Liver (tissue), 3 donors: ENCODE measurements at regions not wholly inside any gene's neighbourhood (a gene's known extent, or its start where the extent isn't known, plus 50 kb on each side); places are given as distances from the start of the nearest gene placed in this dataset.

Experiments
- EGR1 ChIP-seq, 2 donors: IDR thresholded peaks; 2 replicates each; pipeline ENCODE4 v1.6.1; 2016 to 2018; ENCODE audit warnings: antibody characterized with exemption in 2 of 2, low read depth in 2 of 2
- FOXA1 ChIP-seq: IDR thresholded peaks from 2 replicates; pipeline ENCODE4 v1.6.1; 2016; ENCODE audit warnings: antibody characterized with exemption
- GABPA ChIP-seq, 2 donors: IDR thresholded peaks in 1 of 2; conservative IDR thresholded peaks in 1 of 2; 2 replicates each; pipeline ENCODE4 v1.6.1; 2016; ENCODE audit warnings: antibody characterized with exemption in 2 of 2, mild to moderate bottlenecking in 1 of 2, moderate library complexity in 1 of 2
- HNF4A ChIP-seq, 2 donors: conservative IDR thresholded peaks; 2 replicates each; pipeline ENCODE4 v1.6.1; 2016; ENCODE audit warnings: antibody characterized with exemption in 2 of 2, mild to moderate bottlenecking in 2 of 2
- JUND ChIP-seq, 2 donors: IDR thresholded peaks; 2 replicates each; pipeline ENCODE4 v1.6.1; 2016; ENCODE audit warnings: antibody characterized with exemption in 2 of 2
- RAD21 ChIP-seq, 2 donors: IDR thresholded peaks; 2 replicates each; pipeline ENCODE4 v1.6.1; 2016; ENCODE audit warnings: antibody characterized with exemption in 2 of 2, mild to moderate bottlenecking in 2 of 2
- RXRA ChIP-seq, 2 donors: IDR thresholded peaks; 2 replicates each; pipeline ENCODE4 v1.6.1; 2017 to 2018; ENCODE audit warnings: antibody characterized with exemption in 2 of 2, mild to moderate bottlenecking in 1 of 2
- SP1 ChIP-seq: IDR thresholded peaks from 2 replicates; pipeline ENCODE4 v1.6.1; 2018; ENCODE audit warnings: antibody characterized with exemption, mild to moderate bottlenecking
- TAF1 ChIP-seq: conservative IDR thresholded peaks from 2 replicates; pipeline ENCODE4 v1.6.1; 2016; ENCODE audit warnings: antibody characterized with exemption, mild to moderate bottlenecking
- YY1 ChIP-seq: IDR thresholded peaks from 2 replicates; pipeline ENCODE4 v1.6.1; 2016; ENCODE audit warnings: antibody characterized with exemption, mild to moderate bottlenecking
- TF ChIP-seq, protein P1 (sequence below): fragments of 150-350 bp; IDR thresholded peaks from 2 replicates; pipeline ENCODE4 v1.5.1; 2017; ENCODE audit warnings: improper control_type of control experiment, low read depth, low read length; ENCODE audit not compliant: missing input control
- TF ChIP-seq, protein P2 (sequence below): IDR thresholded peaks from 2 replicates; pipeline ENCODE4 v1.6.1; 2016; ENCODE audit warnings: antibody characterized with exemption, mild to moderate bottlenecking
- TF ChIP-seq, protein P3 (sequence below): IDR thresholded peaks from 2 replicates; pipeline ENCODE4 v1.6.1; 2016; ENCODE audit warnings: antibody characterized with exemption
- donor health status: healthy.
- donor health status: healthy.

DNA sequence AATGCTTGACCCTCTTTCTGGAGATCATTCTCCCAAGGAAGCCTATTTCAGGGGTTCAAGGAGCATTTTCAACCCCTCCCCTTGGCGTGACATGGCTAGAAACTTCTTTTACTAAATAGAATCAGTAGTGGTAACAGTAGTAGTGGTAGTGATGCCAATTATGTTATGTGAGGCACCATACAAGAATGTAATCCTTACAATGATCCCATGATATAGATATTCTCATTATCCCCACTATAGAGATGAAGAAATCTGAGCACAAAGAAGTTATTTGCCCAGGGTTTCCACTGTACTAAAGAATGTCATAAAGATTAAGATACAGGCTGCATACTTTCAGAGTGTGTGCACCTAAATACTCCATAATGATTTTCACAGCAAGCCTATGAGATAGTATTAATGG, 155.4 kb upstream of the CLINT1 start:
- TF ChIP-seq EGR1 (IDR thresholded peaks at IDR 0.05; ENCODE audit: low read depth in 2 of 2): no peak
- TF ChIP-seq, protein P1, sequence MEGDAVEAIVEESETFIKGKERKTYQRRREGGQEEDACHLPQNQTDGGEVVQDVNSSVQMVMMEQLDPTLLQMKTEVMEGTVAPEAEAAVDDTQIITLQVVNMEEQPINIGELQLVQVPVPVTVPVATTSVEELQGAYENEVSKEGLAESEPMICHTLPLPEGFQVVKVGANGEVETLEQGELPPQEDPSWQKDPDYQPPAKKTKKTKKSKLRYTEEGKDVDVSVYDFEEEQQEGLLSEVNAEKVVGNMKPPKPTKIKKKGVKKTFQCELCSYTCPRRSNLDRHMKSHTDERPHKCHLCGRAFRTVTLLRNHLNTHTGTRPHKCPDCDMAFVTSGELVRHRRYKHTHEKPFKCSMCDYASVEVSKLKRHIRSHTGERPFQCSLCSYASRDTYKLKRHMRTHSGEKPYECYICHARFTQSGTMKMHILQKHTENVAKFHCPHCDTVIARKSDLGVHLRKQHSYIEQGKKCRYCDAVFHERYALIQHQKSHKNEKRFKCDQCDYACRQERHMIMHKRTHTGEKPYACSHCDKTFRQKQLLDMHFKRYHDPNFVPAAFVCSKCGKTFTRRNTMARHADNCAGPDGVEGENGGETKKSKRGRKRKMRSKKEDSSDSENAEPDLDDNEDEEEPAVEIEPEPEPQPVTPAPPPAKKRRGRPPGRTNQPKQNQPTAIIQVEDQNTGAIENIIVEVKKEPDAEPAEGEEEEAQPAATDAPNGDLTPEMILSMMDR: no peak
- TF ChIP-seq SP1: no peak
- no peak for TF ChIP-seq GABPA (IDR thresholded peaks at IDR 0.05 in 1 of 2, conservative IDR thresholded peaks at IDR 0.05 in 1 of 2)
- TF ChIP-seq YY1: no peak
- no peak for TF ChIP-seq RAD21 (IDR thresholded peaks at IDR 0.05)
- TF ChIP-seq, protein P2, sequence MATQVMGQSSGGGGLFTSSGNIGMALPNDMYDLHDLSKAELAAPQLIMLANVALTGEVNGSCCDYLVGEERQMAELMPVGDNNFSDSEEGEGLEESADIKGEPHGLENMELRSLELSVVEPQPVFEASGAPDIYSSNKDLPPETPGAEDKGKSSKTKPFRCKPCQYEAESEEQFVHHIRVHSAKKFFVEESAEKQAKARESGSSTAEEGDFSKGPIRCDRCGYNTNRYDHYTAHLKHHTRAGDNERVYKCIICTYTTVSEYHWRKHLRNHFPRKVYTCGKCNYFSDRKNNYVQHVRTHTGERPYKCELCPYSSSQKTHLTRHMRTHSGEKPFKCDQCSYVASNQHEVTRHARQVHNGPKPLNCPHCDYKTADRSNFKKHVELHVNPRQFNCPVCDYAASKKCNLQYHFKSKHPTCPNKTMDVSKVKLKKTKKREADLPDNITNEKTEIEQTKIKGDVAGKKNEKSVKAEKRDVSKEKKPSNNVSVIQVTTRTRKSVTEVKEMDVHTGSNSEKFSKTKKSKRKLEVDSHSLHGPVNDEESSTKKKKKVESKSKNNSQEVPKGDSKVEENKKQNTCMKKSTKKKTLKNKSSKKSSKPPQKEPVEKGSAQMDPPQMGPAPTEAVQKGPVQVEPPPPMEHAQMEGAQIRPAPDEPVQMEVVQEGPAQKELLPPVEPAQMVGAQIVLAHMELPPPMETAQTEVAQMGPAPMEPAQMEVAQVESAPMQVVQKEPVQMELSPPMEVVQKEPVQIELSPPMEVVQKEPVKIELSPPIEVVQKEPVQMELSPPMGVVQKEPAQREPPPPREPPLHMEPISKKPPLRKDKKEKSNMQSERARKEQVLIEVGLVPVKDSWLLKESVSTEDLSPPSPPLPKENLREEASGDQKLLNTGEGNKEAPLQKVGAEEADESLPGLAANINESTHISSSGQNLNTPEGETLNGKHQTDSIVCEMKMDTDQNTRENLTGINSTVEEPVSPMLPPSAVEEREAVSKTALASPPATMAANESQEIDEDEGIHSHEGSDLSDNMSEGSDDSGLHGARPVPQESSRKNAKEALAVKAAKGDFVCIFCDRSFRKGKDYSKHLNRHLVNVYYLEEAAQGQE: no peak
- TF ChIP-seq JUND (IDR thresholded peaks at IDR 0.05): no peak
- TF ChIP-seq, protein P3, sequence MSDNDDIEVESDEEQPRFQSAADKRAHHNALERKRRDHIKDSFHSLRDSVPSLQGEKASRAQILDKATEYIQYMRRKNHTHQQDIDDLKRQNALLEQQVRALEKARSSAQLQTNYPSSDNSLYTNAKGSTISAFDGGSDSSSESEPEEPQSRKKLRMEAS: no peak
- no peak for TF ChIP-seq HNF4A (conservative IDR thresholded peaks at IDR 0.05)
- no peak for TF ChIP-seq TAF1
- no peak for TF ChIP-seq FOXA1
- TF ChIP-seq RXRA (IDR thresholded peaks at IDR 0.05): no peak
